ENCODE measurements at regions not wholly inside any gene's neighbourhood (a gene's known extent, or its start where the extent isn't known, plus 50 kb on each side); places are given as distances from the start of the nearest gene placed in this dataset.

GRCh38 chr21:22703521-22703920, 1705.3 kb downstream of the NCAM2 start:
- Histone ChIP-seq H4K20me1 (ENCODE audit: insufficient read depth, low read depth, low read length) (no peaks in the 10 kb centered on the region), H3K27me3 (ENCODE audit: low read length) (no peaks in the 10 kb centered on the region), H3K4me3 (ENCODE audit: low read length) (no peak overlapping the region), H2AFZ (ENCODE audit: low read length) (no peak overlapping the region), H3K36me3 (ENCODE audit: insufficient read depth, low read length) (no peaks in the 10 kb centered on the region), H3K27ac (ENCODE audit: low read length) (no peak overlapping the region), H3K4me1 (ENCODE audit: low read length) (no peaks in the 10 kb centered on the region), H3K9ac (ENCODE audit: low read length) (no peak overlapping the region), H3K4me2 (ENCODE audit: low read depth, low read length, poor library complexity, severe bottlenecking) (no peak overlapping the region), H3K9me2 (replicated peaks; ENCODE audit: insufficient read depth, low read length) (no peaks in the 10 kb centered on the region), H3K79me2 (ENCODE audit: low read length) (no peaks in the 10 kb centered on the region), H3K9me3 (ENCODE audit: low read length) (peaks cover 27% of the 10 kb centered on the region)
- DNase-seq, result no peak

GRCh38 chr21:22710721-22711120, 1712.5 kb downstream of the NCAM2 start:
- no peaks in the 10 kb centered on the region for H3K79me2 ChIP-seq (ENCODE audit: low read length)
- no peak for DNase-seq
- no peaks in the 10 kb centered on the region for H3K36me3 ChIP-seq (ENCODE audit: insufficient read depth, low read length)
- H3K9me3 ChIP-seq (ENCODE audit: low read length), result peaks cover 40% of the 10 kb centered on the region
- no peaks in the 10 kb centered on the region for H3K4me1 ChIP-seq (ENCODE audit: low read length)
- H3K4me2 ChIP-seq (ENCODE audit: low read depth, low read length, poor library complexity, severe bottlenecking), result no peak overlapping the region
- H2AFZ ChIP-seq (ENCODE audit: low read length), result no peak overlapping the region
- H3K9ac ChIP-seq (ENCODE audit: low read length), result no peak overlapping the region
- no peak overlapping the region for H3K4me3 ChIP-seq (ENCODE audit: low read length)
- no peak overlapping the region for H3K27ac ChIP-seq (ENCODE audit: low read length)
- H3K27me3 ChIP-seq (ENCODE audit: low read length), result no peaks in the 10 kb centered on the region
- H3K9me2 ChIP-seq (replicated peaks; ENCODE audit: insufficient read depth, low read length), result no peaks in the 10 kb centered on the region
- H4K20me1 ChIP-seq (ENCODE audit: insufficient read depth, low read depth, low read length), result no peaks in the 10 kb centered on the region

GRCh38 chr21:22711636-22712035, 1713.4 kb downstream of the NCAM2 start:
- H2AFZ ChIP-seq (ENCODE audit: low read length), result no peak overlapping the region
- no peaks in the 10 kb centered on the region for H4K20me1 ChIP-seq (ENCODE audit: insufficient read depth, low read depth, low read length)
- H3K4me1 ChIP-seq (ENCODE audit: low read length), result no peaks in the 10 kb centered on the region
- no peaks in the 10 kb centered on the region for H3K9me2 ChIP-seq (replicated peaks; ENCODE audit: insufficient read depth, low read length)
- no peaks in the 10 kb centered on the region for H3K36me3 ChIP-seq (ENCODE audit: insufficient read depth, low read length)
- no peak overlapping the region for H3K4me2 ChIP-seq (ENCODE audit: low read depth, low read length, poor library complexity, severe bottlenecking)
- H3K9ac ChIP-seq (ENCODE audit: low read length), result no peak overlapping the region
- H3K27me3 ChIP-seq (ENCODE audit: low read length), result no peaks in the 10 kb centered on the region
- no peak overlapping the region for H3K27ac ChIP-seq (ENCODE audit: low read length)
- H3K4me3 ChIP-seq (ENCODE audit: low read length), result no peak overlapping the region
- peaks cover 40% of the 10 kb centered on the region for H3K9me3 ChIP-seq (ENCODE audit: low read length)
- DNase-seq, result no peak
- no peaks in the 10 kb centered on the region for H3K79me2 ChIP-seq (ENCODE audit: low read length)

GRCh38 chr21:22725436-22725835, 1727.2 kb downstream of the NCAM2 start:
- no peak overlapping the region for H3K4me3 ChIP-seq (ENCODE audit: low read length)
- no peak overlapping the region for H3K4me2 ChIP-seq (ENCODE audit: low read depth, low read length, poor library complexity, severe bottlenecking)
- no peaks in the 10 kb centered on the region for H3K79me2 ChIP-seq (ENCODE audit: low read length)
- DNase-seq, result no peak
- H3K36me3 ChIP-seq (ENCODE audit: insufficient read depth, low read length), result no peaks in the 10 kb centered on the region
- peaks cover 44% of the 10 kb centered on the region for H3K9me3 ChIP-seq (ENCODE audit: low read length)
- no peaks in the 10 kb centered on the region for H3K4me1 ChIP-seq (ENCODE audit: low read length)
- no peaks in the 10 kb centered on the region for H4K20me1 ChIP-seq (ENCODE audit: insufficient read depth, low read depth, low read length)
- no peaks in the 10 kb centered on the region for H3K9me2 ChIP-seq (replicated peaks; ENCODE audit: insufficient read depth, low read length)
- H3K9ac ChIP-seq (ENCODE audit: low read length), result no peak overlapping the region
- no peak overlapping the region for H3K27ac ChIP-seq (ENCODE audit: low read length)
- no peaks in the 10 kb centered on the region for H3K27me3 ChIP-seq (ENCODE audit: low read length)
- no peak overlapping the region for H2AFZ ChIP-seq (ENCODE audit: low read length)

GRCh38 chr21:22728091-22728490, 1729.9 kb downstream of the NCAM2 start:
- Histone ChIP-seq H3K27me3 (ENCODE audit: low read length) (no peaks in the 10 kb centered on the region), H3K4me2 (ENCODE audit: low read depth, low read length, poor library complexity, severe bottlenecking) (no peak overlapping the region), H4K20me1 (ENCODE audit: insufficient read depth, low read depth, low read length) (no peaks in the 10 kb centered on the region), H3K9me2 (replicated peaks; ENCODE audit: insufficient read depth, low read length) (no peaks in the 10 kb centered on the region), H3K27ac (ENCODE audit: low read length) (no peak overlapping the region), H3K36me3 (ENCODE audit: insufficient read depth, low read length) (no peaks in the 10 kb centered on the region), H3K79me2 (ENCODE audit: low read length) (no peaks in the 10 kb centered on the region), H3K9me3 (ENCODE audit: low read length) (peaks cover 59% of the 10 kb centered on the region), H2AFZ (ENCODE audit: low read length) (no peak overlapping the region), H3K9ac (ENCODE audit: low read length) (no peak overlapping the region), H3K4me3 (ENCODE audit: low read length) (no peak overlapping the region), H3K4me1 (ENCODE audit: low read length) (no peaks in the 10 kb centered on the region)
- peak; percentile 43 for DNase-seq

GRCh38 chr21:22743085-22743484, 1744.9 kb downstream of the NCAM2 start:
- Histone ChIP-seq H4K20me1 (ENCODE audit: insufficient read depth, low read depth, low read length) (no peaks in the 10 kb centered on the region), H3K79me2 (ENCODE audit: low read length) (no peaks in the 10 kb centered on the region), H3K4me1 (ENCODE audit: low read length) (no peaks in the 10 kb centered on the region), H3K27ac (ENCODE audit: low read length) (no peak overlapping the region), H2AFZ (ENCODE audit: low read length) (no peak overlapping the region), H3K36me3 (ENCODE audit: insufficient read depth, low read length) (no peaks in the 10 kb centered on the region), H3K4me2 (ENCODE audit: low read depth, low read length, poor library complexity, severe bottlenecking) (no peak overlapping the region), H3K4me3 (ENCODE audit: low read length) (no peak overlapping the region), H3K9ac (ENCODE audit: low read length) (no peak overlapping the region), H3K9me2 (replicated peaks; ENCODE audit: insufficient read depth, low read length) (no peaks in the 10 kb centered on the region), H3K27me3 (ENCODE audit: low read length) (no peaks in the 10 kb centered on the region), H3K9me3 (ENCODE audit: low read length) (peaks cover 36% of the 10 kb centered on the region)
- DNase-seq, result no peak

- no peak overlapping the region for H2AFZ ChIP-seq (ENCODE audit: low read length)
- H3K4me3 ChIP-seq (ENCODE audit: low read length), result no peak overlapping the region
- H3K9me2 ChIP-seq (replicated peaks; ENCODE audit: insufficient read depth, low read length), result no peaks in the 10 kb centered on the region
- no peaks in the 10 kb centered on the region for H3K79me2 ChIP-seq (ENCODE audit: low read length)
- no peaks in the 10 kb centered on the region for H3K27me3 ChIP-seq (ENCODE audit: low read length)
- no peaks in the 10 kb centered on the region for H3K36me3 ChIP-seq (ENCODE audit: insufficient read depth, low read length)
- no peak overlapping the region for H3K4me2 ChIP-seq (ENCODE audit: low read depth, low read length, poor library complexity, severe bottlenecking)
- DNase-seq, result no peak
- H4K20me1 ChIP-seq (ENCODE audit: insufficient read depth, low read depth, low read length), result no peaks in the 10 kb centered on the region
- H3K27ac ChIP-seq (ENCODE audit: low read length), result no peak overlapping the region
- no peaks in the 10 kb centered on the region for H3K4me1 ChIP-seq (ENCODE audit: low read length)
- H3K9ac ChIP-seq (ENCODE audit: low read length), result no peak overlapping the region
- H3K9me3 ChIP-seq (ENCODE audit: low read length), result peaks cover 32% of the 10 kb centered on the region
Observed at GRCh38 chr21:22754746-22755145, 1756.5 kb downstream of the NCAM2 start.

- Histone ChIP-seq H3K27ac (ENCODE audit: low read length) (no peak overlapping the region), H3K9me3 (ENCODE audit: low read length) (peaks cover 47% of the 10 kb centered on the region), H3K4me1 (ENCODE audit: low read length) (no peaks in the 10 kb centered on the region), H3K9me2 (replicated peaks; ENCODE audit: insufficient read depth, low read length) (no peaks in the 10 kb centered on the region), H3K36me3 (ENCODE audit: insufficient read depth, low read length) (no peaks in the 10 kb centered on the region), H3K4me3 (ENCODE audit: low read length) (no peak overlapping the region), H3K27me3 (ENCODE audit: low read length) (no peaks in the 10 kb centered on the region), H3K4me2 (ENCODE audit: low read depth, low read length, poor library complexity, severe bottlenecking) (no peak overlapping the region), H3K79me2 (ENCODE audit: low read length) (no peaks in the 10 kb centered on the region), H2AFZ (ENCODE audit: low read length) (no peak overlapping the region), H4K20me1 (ENCODE audit: insufficient read depth, low read depth, low read length) (no peaks in the 10 kb centered on the region), H3K9ac (ENCODE audit: low read length) (no peak overlapping the region)
- no peak for DNase-seq
Observed at GRCh38 chr21:22758478-22758877, 1760.3 kb downstream of the NCAM2 start.

GRCh38 chr21:22762463-22762862, 1764.3 kb downstream of the NCAM2 start:
- Histone ChIP-seq H3K27me3 (ENCODE audit: low read length) (no peaks in the 10 kb centered on the region), H3K9me3 (ENCODE audit: low read length) (peaks cover 41% of the 10 kb centered on the region), H3K36me3 (ENCODE audit: insufficient read depth, low read length) (no peaks in the 10 kb centered on the region), H4K20me1 (ENCODE audit: insufficient read depth, low read depth, low read length) (no peaks in the 10 kb centered on the region), H3K27ac (ENCODE audit: low read length) (no peak overlapping the region), H3K79me2 (ENCODE audit: low read length) (no peaks in the 10 kb centered on the region), H2AFZ (ENCODE audit: low read length) (no peak overlapping the region), H3K4me3 (ENCODE audit: low read length) (no peak overlapping the region), H3K4me1 (ENCODE audit: low read length) (no peaks in the 10 kb centered on the region), H3K4me2 (ENCODE audit: low read depth, low read length, poor library complexity, severe bottlenecking) (no peak overlapping the region), H3K9ac (ENCODE audit: low read length) (no peak overlapping the region), H3K9me2 (replicated peaks; ENCODE audit: insufficient read depth, low read length) (no peaks in the 10 kb centered on the region)
- DNase-seq, result no peak

Data from Karpas-422 (cell line).